Neutrophil (primary cell): ENCODE measurements at regions not wholly inside any gene's neighbourhood (a gene's known extent, or its start where the extent isn't known, plus 50 kb on each side); places are given as distances from the start of the nearest gene placed in this dataset.

Source experiments
- H3K27ac ChIP-seq: fragments of 200-600 bp; sonication (generic); 2 replicates; pipeline ENCODE4 v1.5.1; 2016; ENCODE audit warnings: mild to moderate bottlenecking, moderate library complexity
- H3K27me3 ChIP-seq: fragments of 200-600 bp; sonication (generic); 2 replicates; pipeline ENCODE4 v1.6.0; 2016; ENCODE audit warnings: mild to moderate bottlenecking
- H3K36me3 ChIP-seq: fragments of 200-600 bp; sonication (generic); 2 replicates; pipeline ENCODE4 v1.5.1; 2017
- H3K4me1 ChIP-seq, 2 experiments: fragments of 200-600 bp in 1 of 2; sonication (generic) in 1 of 2; 1 replicate in 1 of 2; 2 replicates in 1 of 2; pipeline versions ENCODE4 v1.5.1 to v1.6.1; 2013 to 2016; ENCODE audit warnings: low read depth in 1 of 2, low read length in 1 of 2, mild to moderate bottlenecking in 1 of 2, moderate library complexity in 1 of 2; ENCODE audit not compliant: control insufficient read depth in 1 of 2, insufficient read depth in 1 of 2
- H3K4me3 ChIP-seq, 2 experiments: fragments of 200-600 bp in 1 of 2; sonication (generic) in 1 of 2; 1 replicate in 1 of 2; 2 replicates in 1 of 2; pipeline ENCODE4 v1.5.1; 2013 to 2016; ENCODE audit warnings: low read depth in 1 of 2, low read length in 1 of 2, mild to moderate bottlenecking in 1 of 2, moderate library complexity in 1 of 2
- H3K9me3 ChIP-seq: fragments of 200-600 bp; sonication (generic); 2 replicates; pipeline ENCODE4 v1.5.1; 2016
- CTCF ChIP-seq: fragments of 200-600 bp; sonication (generic); IDR thresholded peaks from 2 replicates; pipeline ENCODE4 v1.5.1; 2016; ENCODE audit warnings: antibody characterized with exemption

- no peaks in the 10 kb centered on the region for H3K9me3 ChIP-seq
- H3K36me3 ChIP-seq: no peaks in the 10 kb centered on the region
- H3K4me1 ChIP-seq: peaks cover 12 to 23% of the 10 kb centered on the region in 2 experiments
- no peak for TF ChIP-seq CTCF
- no peak overlapping the region for H3K27ac ChIP-seq
- no peak overlapping the region for H3K4me3 ChIP-seq
- H3K27me3 ChIP-seq: no peaks in the 10 kb centered on the region
These were observed 426.7 kb upstream of the RUNX1 start for GRCh38 chr21:35475762-35476161.

- Histone ChIP-seq H3K4me1 (peaks cover 12 to 23% of the 10 kb centered on the region in 2 experiments), H3K4me3 (no peak overlapping the region), H3K27ac (no peak overlapping the region), H3K9me3 (no peaks in the 10 kb centered on the region), H3K36me3 (no peaks in the 10 kb centered on the region), H3K27me3 (no peaks in the 10 kb centered on the region)
- no peak for TF ChIP-seq CTCF
These were observed 425.9 kb upstream of the RUNX1 start for GRCh38 chr21:35475009-35475408.

- Histone ChIP-seq H3K36me3 (no peaks in the 10 kb centered on the region), H3K4me1 (peaks cover 12 to 23% of the 10 kb centered on the region in 2 experiments), H3K27me3 (no peaks in the 10 kb centered on the region), H3K4me3 (no peak overlapping the region), H3K9me3 (no peaks in the 10 kb centered on the region), H3K27ac (no peak overlapping the region)
- no peak for TF ChIP-seq CTCF
These were observed 424.4 kb upstream of the RUNX1 start for GRCh38 chr21:35473496-35473895.

- peaks cover 7 to 17% of the 10 kb centered on the region in 2 experiments for H3K4me1 ChIP-seq
- no peaks in the 10 kb centered on the region for H3K9me3 ChIP-seq
- TF ChIP-seq CTCF: no peak
- H3K27me3 ChIP-seq: no peaks in the 10 kb centered on the region
- no peak overlapping the region for H3K27ac ChIP-seq
- no peaks in the 10 kb centered on the region for H3K36me3 ChIP-seq
- H3K4me3 ChIP-seq: no peak overlapping the region
These were observed 421.4 kb upstream of the RUNX1 start for GRCh38 chr21:35470522-35470921.

GRCh38 chr21:35469498-35469897 is 420.4 kb upstream of the RUNX1 start:
- TF ChIP-seq CTCF: no peak

GRCh38 chr21:35468991-35469390 is 419.9 kb upstream of the RUNX1 start:
- no peak overlapping the region for H3K27ac ChIP-seq
- H3K9me3 ChIP-seq: no peaks in the 10 kb centered on the region
- H3K4me1 ChIP-seq: peaks cover 0 to 8% of the 10 kb centered on the region in 2 experiments
- no peaks in the 10 kb centered on the region for H3K36me3 ChIP-seq
- H3K4me3 ChIP-seq: no peak overlapping the region
- H3K27me3 ChIP-seq: no peaks in the 10 kb centered on the region
- no peak for TF ChIP-seq CTCF

More at GRCh38 chr21:35469498-35469897, 420.4 kb upstream of the RUNX1 start:
- H3K27me3 ChIP-seq: no peaks in the 10 kb centered on the region
- H3K27ac ChIP-seq: no peak overlapping the region
- no peak overlapping the region for H3K4me3 ChIP-seq
- H3K9me3 ChIP-seq: no peaks in the 10 kb centered on the region
- no peaks in the 10 kb centered on the region for H3K36me3 ChIP-seq
- peaks cover 0 to 9% of the 10 kb centered on the region in 2 experiments for H3K4me1 ChIP-seq
